CD4-positive, alpha-beta T cell treated with Interleukin-4 for 1 hour (primary cell): ENCODE measurements at regions not wholly inside any gene's neighbourhood (a gene's known extent, or its start where the extent isn't known, plus 50 kb on each side); places are given as distances from the start of the nearest gene placed in this dataset.

ENCODE experiments used
- DNase-seq, 2 donors: peaks; one replicate each; pipeline ENCODE4 v3.0.0-alpha.2; 2020 to 2022

GRCh38 chr2:146038014-146038413 is 1518.1 kb upstream of the ZEB2 start:
- no peak for DNase-seq

- no peak for DNase-seq
Measured at GRCh38 chr2:146037334-146037870, 1517.5 kb upstream of the ZEB2 start.

GRCh38 chr2:146031158-146031557 is 1511.2 kb upstream of the ZEB2 start:
- no peak for DNase-seq

GRCh38 chr2:146027156-146027555 is 1507.2 kb upstream of the ZEB2 start:
- DNase-seq, result no peak

GRCh38 chr2:146025519-146025918 is 1505.6 kb upstream of the ZEB2 start:
- no peak for DNase-seq

- no peak for DNase-seq
Measured at GRCh38 chr2:146024212-146024743, 1504.4 kb upstream of the ZEB2 start.

- DNase-seq, result no peak
Measured at GRCh38 chr2:146004462-146004861, 1484.5 kb upstream of the ZEB2 start.

- no peak for DNase-seq
Measured at GRCh38 chr2:146003337-146003736, 1483.4 kb upstream of the ZEB2 start.

GRCh38 chr2:145994910-145995309 is 1475.0 kb upstream of the ZEB2 start:
- no peak for DNase-seq

GRCh38 chr2:145992572-145992971 is 1472.7 kb upstream of the ZEB2 start:
- no peak for DNase-seq

GRCh38 chr2:145987793-145988192 is 1467.9 kb upstream of the ZEB2 start:
- DNase-seq, result no peak

GRCh38 chr2:145985517-145985916 is 1465.6 kb upstream of the ZEB2 start:
- DNase-seq, result no peak

- no peak for DNase-seq
Measured at GRCh38 chr2:145984580-145984979, 1464.7 kb upstream of the ZEB2 start.

GRCh38 chr2:145980318-145980717 is 1460.4 kb upstream of the ZEB2 start:
- DNase-seq, result no peak

- no peak for DNase-seq
Measured at GRCh38 chr2:145975406-145975805, 1455.5 kb upstream of the ZEB2 start.

- no peak for DNase-seq
Measured at GRCh38 chr2:145961846-145962245, 1441.9 kb upstream of the ZEB2 start.

GRCh38 chr2:145960479-145961163 is 1440.7 kb upstream of the ZEB2 start:
- DNase-seq, result no peak

- DNase-seq, result no peak
Measured at GRCh38 chr2:145958611-145959010, 1438.7 kb upstream of the ZEB2 start.

GRCh38 chr2:145957929-145958328 is 1438.0 kb upstream of the ZEB2 start:
- no peak for DNase-seq

GRCh38 chr2:145939949-145940348 is 1420.0 kb upstream of the ZEB2 start:
- no peak for DNase-seq

GRCh38 chr2:145935016-145935415 is 1415.1 kb upstream of the ZEB2 start:
- DNase-seq, result no peak

GRCh38 chr2:145931781-145932395 is 1412.0 kb upstream of the ZEB2 start:
- no peak for DNase-seq

GRCh38 chr2:145930318-145930717 is 1410.4 kb upstream of the ZEB2 start:
- no peak for DNase-seq
